ENCODE measurements at regions not wholly inside any gene's neighbourhood (a gene's known extent, or its start where the extent isn't known, plus 50 kb on each side); places are given as distances from the start of the nearest gene placed in this dataset.

- DNase-seq = no peak
Observed at GRCh38 chr16:6916946-6917345, 415.7 kb upstream of the RBFOX1 start.

GRCh38 chr16:6913566-6913965 is 419.1 kb upstream of the RBFOX1 start:
- DNase-seq = peak; percentile 72

DNA sequence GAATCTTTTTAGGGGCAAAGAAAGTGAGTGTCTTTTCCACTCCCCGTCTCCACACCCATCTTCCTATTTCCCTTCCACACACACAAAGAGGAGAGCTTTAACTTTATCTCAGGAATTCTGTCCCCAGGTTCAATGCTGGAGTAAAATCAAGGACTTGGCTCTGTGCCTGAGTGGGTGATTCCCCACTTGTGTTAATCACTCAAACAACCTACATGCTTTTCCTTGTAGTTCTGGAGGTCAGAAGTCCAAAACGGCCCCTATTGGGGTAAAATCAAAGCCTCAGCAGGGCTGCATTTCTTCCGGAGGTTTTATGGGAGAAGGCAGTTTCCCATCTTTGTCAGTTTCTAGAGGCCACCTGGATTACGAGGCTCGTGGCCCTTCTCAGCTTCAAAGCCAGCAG is 422.3 kb upstream of the RBFOX1 start:
- no peak for DNase-seq

- DNase-seq = no peak
Observed at GRCh38 chr16:6905601-6906000, 427.0 kb upstream of the RBFOX1 start.

GRCh38 chr16:6903671-6904070 is 429.0 kb upstream of the RBFOX1 start:
- no peak for DNase-seq

GRCh38 chr16:6898896-6899295 is 433.7 kb upstream of the RBFOX1 start:
- no peak for DNase-seq

- no peak for DNase-seq
Observed at GRCh38 chr16:6897876-6898485, 434.7 kb upstream of the RBFOX1 start.

DNA sequence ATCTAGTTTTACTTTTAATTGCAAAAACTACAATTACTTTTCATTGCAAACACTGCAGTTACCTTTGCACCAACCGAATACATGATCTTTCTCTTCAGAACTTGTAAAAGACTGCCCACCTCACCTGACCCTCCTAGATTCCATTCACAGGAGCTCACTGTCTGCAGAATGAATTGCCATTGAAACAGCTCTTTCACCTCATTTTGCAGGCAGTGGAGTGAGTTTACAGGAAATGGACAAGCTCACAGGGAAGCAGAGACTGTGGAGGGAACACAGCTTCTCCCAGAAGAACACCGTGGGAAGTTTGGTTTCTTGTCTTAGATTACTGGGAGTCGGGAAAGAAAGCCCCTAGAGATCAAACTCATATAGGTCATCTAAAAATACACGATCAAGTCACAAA is 439.7 kb upstream of the RBFOX1 start:
- no peak for DNase-seq

DNA sequence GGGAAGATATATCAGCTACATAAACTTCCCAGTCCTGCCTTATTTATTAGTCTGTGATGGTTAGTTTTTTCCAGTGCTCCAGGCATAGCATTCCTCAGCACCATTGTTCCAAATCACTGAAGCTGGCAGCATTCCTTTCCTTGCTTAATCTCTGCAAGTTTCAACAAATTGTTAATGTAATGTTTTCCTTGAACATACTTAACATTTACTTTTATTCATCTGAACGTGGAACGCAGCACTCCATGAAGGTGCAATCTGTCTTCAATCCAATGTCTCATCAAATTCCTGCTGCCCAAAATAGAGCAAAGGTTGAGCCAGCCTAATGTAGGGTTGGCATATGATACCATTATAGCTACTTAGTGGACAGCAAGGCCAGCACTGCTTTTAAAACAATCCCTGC is 441.1 kb upstream of the RBFOX1 start:
- no peak for DNase-seq

DNA sequence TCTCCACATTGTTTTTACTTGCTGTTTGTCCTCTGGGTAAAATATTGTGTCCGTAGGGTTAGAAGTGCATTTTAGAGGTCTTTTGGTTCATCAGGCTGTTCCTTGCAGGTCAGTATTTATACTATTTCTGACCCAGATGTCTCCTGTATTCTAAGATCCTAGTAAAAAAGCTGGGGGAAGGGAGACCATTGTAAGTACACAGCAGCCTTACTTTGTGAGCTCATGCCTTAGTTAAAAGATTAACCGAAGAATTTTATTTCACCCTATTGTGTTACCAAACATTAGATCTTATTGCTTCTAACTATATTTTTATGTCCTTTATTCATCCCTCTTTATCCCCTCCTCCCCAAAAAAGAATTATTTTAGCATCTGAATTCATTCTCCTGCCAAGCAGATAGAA is 444.1 kb upstream of the RBFOX1 start:
- DNase-seq = no peak

GRCh38 chr16:6884002-6884401 is 448.6 kb upstream of the RBFOX1 start:
- no peak for DNase-seq

- no peak for DNase-seq
Observed at GRCh38 chr16:6880263-6880662, 452.4 kb upstream of the RBFOX1 start.

GRCh38 chr16:6864671-6865070 is 468.0 kb upstream of the RBFOX1 start:
- no peak for DNase-seq

- DNase-seq = no peak
Observed at GRCh38 chr16:6864244-6864643, 468.4 kb upstream of the RBFOX1 start.

DNA sequence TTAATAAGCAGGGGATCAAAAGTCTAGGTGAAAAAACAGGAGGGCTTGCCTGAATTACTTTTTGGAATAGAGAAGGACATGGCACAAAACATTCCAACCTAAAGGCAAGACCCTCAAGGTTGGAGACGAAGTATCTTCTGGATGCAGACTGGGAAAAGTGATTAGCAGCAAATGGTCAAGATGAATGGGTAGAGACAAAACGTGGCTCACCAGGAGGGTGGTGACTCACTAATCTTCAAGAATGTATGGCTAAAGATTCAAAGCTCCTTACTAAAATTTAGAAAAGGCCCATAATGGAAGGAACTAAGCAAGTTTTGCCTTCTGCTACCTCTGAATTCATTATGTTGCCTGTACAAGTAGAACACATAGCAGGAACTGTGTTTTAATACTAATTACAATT is 469.5 kb upstream of the RBFOX1 start:
- DNase-seq = no peak

DNA sequence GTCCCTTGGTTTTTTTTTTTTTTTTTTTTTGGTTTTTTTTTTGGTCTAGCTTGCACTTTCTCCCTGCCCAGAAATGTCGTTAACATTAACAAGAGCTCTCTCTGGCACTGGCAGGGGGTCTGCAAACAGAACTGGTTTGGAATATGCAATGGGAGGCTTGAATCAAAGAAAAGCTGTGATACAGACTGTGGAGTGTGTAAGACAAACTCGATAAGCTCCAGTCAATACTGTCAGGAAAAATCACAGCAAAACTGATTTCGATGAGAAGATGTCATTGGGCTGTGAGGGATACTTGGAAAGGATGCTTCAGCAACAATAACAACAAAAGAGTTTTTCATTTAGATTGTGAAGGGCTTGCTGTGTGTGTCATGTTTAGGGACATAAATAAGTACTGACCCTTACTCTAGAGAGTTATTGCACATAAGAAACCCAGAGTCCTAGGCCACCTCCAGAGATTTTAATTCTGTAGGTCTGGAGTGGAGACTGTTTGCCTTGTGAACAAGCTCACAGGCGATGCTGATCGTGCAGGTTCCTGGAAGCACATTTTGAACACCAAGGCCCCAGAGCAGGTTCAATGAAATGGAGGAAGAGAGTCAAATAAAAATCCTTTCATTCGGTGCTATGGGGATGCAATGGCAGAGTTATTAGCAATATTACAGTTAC is 470.7 kb upstream of the RBFOX1 start:
- no peak for DNase-seq

- DNase-seq = no peak
Observed at GRCh38 chr16:6861135-6861814, 471.4 kb upstream of the RBFOX1 start.

DNA sequence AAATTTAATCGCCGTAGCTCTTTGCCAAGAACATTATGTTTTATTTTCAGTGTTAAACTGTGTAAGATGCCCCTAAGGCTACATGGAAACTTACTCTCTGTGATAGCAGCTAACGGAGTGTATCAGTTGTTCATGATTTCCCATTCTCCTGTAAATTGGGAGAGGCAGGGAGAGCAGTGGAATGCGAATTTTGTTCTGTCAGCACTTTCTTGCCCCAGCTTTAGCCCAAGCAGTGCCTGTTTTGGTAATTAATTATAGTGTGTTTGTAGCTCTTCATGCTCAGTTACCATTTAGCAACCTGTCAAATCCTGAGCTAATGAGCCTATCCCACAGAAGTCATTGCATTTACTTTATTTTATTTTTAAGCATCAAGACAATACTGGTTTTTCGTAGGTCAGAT is 475.1 kb upstream of the RBFOX1 start:
- no peak for DNase-seq

- DNase-seq = no peak
Observed at GRCh38 chr16:6856578-6856977, 476.1 kb upstream of the RBFOX1 start.

- DNase-seq = peak; percentile 20
Observed at GRCh38 chr16:6853565-6853964, 479.1 kb upstream of the RBFOX1 start.

DNA sequence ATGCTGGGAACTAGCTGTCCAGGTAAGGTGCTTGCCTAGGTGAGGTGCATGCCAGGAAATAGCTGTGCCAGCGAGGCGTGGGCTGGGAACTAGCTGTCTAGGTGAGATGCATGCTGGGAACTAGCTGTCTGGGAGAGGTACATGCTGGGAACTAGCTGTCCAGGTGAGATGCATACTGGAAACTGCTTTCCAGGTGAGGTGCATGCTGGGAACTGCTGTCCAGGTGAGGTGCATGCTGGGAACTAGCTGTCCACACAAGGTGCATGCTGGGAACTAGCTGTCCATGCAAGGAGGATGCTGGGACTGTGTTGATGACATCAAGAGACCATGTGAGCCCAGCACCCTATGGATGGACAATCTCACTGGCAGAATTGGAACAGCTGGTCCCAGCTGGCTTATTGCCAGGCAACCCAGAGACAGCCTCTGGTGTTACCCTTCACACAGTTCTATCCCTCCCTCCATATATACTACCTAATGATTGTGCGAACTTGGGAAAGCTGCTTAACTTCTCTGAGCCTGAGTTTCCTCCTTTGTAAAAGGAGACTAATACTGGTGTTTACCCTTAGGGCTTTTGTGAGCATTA is 479.9 kb upstream of the RBFOX1 start:
- no peak for DNase-seq

- no peak for DNase-seq
Observed at GRCh38 chr16:6846452-6846851, 486.2 kb upstream of the RBFOX1 start.

- DNase-seq = no peak
Observed at GRCh38 chr16:6841392-6841791, 491.3 kb upstream of the RBFOX1 start.

DNA sequence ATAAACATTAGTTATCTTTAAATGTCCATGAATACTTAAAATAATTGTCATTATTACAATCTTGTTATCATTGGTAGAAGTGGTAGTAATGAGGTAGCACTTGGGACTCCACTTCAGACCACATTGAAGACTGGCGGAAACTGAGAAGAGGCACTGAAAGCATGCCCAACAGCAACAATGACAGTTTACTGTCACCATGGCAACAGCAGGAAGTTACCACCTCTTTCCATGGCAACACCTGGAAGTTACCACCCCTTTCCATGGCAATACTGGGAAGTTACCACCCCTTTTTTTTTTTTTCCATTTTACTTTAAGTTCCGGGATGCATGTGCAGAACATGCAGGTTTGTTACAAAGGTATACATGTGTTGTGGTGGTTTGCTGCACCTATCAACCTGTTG is 494.9 kb upstream of the RBFOX1 start:
- DNase-seq = no peak

Data from NCI-H2227 treated with DMSO at 0.1 percent for 48 hours (cell line).